ENCODE measurements at regions not wholly inside any gene's neighbourhood (a gene's known extent, or its start where the extent isn't known, plus 50 kb on each side); places are given as distances from the start of the nearest gene placed in this dataset.
"Not testable (repeated sequence)": the region's sequence is repeated elsewhere in the genome, so short reads cannot be mapped to it uniquely, and the experiment has no call there.

DNA sequence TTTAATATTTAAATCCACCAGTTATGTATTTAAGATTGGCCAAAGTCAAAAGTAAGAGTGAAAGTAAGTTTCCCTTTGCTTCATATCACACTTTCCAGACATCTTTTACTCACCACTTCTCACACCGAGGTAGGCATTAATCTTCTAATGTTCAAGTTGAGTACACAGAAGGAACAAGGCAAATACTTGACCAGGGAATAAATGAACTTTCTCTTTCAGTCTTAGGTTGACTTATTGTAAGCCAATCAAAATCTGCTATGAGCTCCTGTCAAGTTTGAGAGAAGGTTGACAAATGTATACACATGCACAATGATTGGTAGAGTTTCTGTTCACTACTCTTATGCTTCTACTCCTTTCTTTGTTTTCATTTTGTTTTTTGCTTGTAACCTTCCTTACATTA, 842.5 kb downstream of the REEP3 start:
- DNase-seq, result no peak

GRCh38 chr10:64365663-64366062, 844.5 kb downstream of the REEP3 start:
- no peak for DNase-seq

GRCh38 chr10:64368298-64368697, 847.1 kb downstream of the REEP3 start:
- DNase-seq, result no peak

DNA sequence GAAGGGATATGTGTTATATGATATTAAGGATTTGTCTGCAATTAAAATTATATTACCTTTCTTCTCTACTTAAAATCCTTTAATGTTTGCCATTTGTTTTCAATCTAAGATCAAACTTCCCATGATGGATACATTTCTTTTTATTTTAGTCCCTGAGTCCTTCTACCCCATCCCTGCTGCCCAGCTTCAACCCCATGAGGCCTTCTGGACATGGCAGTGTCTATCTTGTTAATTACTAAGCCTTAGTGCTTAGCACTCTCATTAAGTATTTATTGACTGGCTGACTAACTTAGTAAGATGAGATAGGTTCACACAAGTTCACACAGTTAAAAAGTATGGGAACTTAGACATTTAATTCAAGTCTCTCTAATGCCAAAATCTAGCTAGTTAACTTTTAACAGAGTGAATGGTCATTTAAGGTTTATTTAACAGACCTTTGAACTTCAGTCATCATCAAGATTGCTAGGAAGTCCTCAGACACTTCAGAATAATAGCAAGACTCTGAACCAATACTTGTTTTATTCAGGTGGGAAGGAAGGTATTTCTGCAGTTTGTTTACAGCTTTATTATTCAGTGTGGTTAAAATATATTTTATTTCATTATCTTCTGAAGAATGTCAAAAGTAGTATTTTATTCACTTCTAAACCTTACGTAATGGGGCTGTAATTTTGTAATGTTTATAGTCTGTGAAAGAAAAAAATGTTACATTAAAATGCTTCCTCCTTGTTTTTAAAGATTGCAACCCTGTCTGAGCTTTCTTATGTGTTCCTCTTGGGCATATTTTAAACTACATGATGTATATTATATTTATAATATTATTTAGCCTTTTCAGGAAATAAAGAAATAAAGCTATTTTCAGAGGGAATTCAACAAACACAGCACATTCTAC, 848.9 kb downstream of the REEP3 start:
- DNase-seq, result no peak

GRCh38 chr10:64374346-64374745, 853.1 kb downstream of the REEP3 start:
- DNase-seq, result no peak

DNA sequence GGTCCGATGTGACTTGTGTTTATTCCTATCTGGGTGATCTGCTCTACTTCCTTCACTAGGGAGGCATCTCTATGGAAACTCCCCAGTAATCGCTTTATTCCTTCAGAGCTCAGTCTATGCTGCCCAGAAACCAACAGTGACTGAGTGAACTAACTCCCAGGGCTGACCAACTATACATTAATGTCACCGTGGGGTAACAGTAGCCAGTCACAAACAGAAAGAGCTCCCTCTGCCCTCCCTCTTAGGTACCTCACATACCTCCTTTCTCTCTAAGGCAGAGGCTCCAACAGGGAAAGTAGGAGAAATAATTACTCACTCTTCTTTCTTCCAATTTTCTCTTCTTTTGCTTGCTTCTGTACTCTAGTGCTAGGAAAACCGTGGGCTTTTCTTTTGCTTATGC, 855.0 kb downstream of the REEP3 start:
- DNase-seq, result no peak

GRCh38 chr10:64379898-64380297, 858.7 kb downstream of the REEP3 start:
- DNase-seq, result no peak

- no peak for DNase-seq
Observed at GRCh38 chr10:64385355-64385754, 864.2 kb downstream of the REEP3 start.

DNA sequence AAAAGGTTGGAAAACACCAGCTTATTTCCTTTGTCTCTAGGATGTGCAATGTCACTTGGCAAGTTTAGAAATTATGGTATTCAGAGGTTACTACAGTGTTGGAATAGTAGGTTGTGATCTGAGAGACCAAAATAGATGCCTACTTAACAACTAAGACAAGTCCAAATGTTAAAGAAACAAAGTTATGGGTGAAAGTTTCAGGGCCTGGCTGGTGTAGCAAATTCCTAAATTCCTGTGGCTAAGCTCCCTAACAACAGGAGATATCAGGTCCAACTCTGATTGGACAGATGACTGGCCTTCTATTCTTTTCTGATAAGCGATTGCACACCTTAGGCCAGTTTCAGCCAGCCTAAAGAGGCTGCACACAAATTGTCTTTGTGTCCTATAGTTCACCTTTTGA, 873.5 kb downstream of the REEP3 start:
- DNase-seq, result no peak

DNA sequence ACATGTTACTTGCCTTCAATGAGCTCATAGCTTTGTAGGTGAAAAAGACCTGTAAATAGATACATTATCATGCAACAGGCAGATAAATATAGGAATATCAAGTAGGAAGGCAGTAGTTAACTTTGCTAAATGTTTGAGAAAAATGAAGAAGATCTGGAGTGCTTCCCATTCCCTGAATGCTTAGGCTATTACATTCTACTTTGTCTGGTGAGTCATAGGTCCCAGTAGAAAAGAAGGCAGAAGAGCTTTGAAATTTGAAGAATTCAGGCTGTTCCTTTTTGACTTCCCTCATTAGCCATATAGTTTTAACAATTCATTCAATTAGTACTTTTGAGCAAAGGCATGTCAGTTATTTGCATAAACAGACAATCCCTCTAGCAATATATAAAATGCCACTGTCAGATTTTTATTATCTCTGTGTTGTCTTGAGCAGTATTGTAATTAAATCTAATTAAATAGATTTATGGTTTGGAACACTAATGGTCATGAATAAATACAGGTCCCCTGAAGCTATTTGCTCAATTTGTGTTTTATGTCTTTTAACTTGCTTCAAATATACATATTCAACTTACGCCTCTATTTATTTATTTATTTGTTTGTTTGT, 875.0 kb downstream of the REEP3 start:
- no peak for DNase-seq

DNA sequence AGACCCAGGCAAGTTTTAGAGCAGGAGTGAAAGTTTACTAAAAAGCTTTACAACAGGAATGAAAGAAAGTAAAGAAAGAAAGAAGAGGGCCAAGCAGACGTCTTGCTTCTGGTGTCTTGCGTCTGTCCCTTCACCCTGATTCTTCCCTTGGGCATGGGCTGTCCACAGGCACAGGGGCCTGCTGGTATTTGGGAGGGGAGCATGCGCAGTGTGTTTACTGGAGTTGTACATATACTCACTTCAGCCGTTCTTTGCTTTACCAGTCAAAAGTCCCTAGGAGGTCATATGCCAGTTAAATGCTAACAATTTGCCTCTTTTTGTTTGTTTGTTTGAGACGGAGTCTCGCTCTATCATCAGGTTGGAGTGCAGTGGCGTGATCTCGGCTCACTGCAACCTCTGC, 875.9 kb downstream of the REEP3 start:
- DNase-seq, result no peak

- no peak for DNase-seq
Observed at GRCh38 chr10:64408391-64409183, 887.4 kb downstream of the REEP3 start.

DNA sequence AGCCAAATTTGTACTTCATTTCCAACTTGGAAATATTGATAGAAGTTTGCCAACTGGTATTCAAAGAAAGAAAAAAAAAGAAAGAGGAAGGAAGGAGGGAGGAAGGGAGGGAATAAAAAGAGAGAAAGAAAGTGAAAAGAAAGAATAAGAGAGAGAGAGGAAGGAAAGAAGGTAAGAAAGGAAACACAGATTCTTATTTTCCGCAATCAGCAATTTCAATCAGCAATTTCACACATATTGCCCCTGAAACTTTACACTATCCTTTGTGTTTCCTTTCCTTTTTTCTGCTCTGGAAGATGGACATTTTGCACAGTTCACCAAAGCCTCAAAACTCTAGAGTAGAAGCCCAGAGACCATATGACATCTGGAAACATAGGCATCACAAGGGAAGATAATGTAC, 888.1 kb downstream of the REEP3 start:
- no peak for DNase-seq

GRCh38 chr10:64416011-64416410, 894.8 kb downstream of the REEP3 start:
- DNase-seq, result no peak

- no peak for DNase-seq
Observed at GRCh38 chr10:64419461-64419860, 898.3 kb downstream of the REEP3 start.

GRCh38 chr10:64426745-64427144, 905.5 kb downstream of the REEP3 start:
- DNase-seq, result no peak

DNA sequence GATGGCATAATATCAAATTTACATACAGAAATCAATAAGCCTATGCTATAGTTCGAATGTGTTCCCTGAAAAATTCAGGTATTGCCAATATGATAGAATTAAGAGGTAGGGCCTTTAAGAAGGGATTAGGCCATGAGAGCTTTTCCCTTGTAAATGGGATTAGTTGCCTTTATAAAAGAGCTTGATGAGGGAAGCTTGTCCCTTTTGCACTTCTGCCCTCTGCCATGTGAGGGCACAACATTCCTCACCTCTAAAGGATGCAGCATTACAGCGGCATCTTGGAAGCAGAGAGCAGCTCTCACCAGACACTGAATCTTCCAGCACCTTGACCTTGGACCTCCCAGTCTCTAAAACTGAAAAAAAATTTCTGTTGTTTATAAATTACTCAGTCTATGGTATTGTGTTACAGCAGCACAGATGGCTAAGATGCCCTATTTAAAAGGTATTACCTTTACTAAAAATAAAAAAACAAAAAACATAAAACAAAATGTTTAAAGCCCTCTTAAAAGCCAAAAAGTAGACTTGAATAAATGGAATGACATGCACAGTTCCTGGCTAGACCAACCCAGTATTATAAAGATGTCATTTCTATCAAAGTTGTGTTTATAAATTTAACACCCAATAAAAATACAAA, 909.6 kb downstream of the REEP3 start:
- DNase-seq, result no peak

DNA sequence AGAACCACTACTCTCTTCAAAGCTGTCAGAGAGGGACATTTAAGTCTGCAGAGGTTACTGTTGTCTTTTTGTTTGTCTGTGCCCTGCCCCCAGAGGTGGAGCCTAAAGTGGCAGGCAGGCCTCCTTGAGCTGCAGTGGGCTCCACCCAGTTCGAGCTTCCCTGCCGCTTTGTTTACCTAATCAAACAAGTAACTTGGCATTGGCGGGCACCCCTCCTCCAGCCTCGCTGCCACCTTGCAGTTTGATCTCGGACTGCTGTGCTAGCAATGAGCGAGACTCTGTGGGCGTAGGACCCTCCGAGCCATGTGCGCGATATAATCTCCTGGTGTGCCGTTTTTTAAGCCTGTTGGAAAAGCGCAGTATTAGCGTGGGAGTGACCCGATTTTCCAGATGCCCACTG, 920.7 kb downstream of the REEP3 start:
- DNase-seq, result not testable (repeated sequence)

DNA sequence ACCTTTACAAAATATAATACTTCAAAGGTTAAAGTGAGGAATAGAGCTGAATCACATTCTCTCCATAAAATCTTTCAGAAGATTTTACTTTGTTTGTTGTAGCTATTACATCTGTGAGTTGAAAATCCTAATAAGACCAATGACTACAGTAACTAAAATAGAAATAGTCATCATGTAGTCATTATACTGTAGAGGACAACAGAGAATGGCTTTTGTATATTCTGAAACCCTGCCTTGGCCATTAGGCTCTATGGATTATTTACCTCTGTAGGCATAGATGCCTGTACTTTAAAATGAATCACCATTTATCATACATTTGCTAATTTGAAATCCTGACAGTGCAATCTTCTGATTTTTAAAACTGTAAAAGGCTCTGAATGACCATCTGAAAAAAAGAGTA, 923.0 kb downstream of the REEP3 start:
- DNase-seq, result no peak

DNA sequence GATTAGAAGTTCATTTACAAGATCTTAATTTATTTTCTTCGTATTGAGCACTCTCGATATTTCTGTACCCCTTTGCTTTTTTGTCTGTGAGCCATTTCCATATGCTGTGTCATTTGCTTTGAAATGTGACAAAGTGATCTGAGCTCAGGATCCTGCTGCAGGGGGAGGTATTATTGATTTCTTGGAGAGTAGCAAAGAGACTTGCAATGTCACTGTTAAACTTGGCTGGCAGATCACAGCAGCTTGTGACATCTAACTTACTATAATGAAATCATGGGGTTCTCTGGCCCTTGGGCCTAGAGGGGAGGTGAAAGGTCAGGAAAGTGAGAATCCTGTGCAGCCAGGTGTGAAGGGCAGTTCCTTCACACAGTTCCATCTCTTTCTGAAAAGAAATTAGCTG, 923.4 kb downstream of the REEP3 start:
- DNase-seq, result no peak

- DNase-seq, result no peak
Observed at GRCh38 chr10:64449603-64450002, 928.4 kb downstream of the REEP3 start.

DNA sequence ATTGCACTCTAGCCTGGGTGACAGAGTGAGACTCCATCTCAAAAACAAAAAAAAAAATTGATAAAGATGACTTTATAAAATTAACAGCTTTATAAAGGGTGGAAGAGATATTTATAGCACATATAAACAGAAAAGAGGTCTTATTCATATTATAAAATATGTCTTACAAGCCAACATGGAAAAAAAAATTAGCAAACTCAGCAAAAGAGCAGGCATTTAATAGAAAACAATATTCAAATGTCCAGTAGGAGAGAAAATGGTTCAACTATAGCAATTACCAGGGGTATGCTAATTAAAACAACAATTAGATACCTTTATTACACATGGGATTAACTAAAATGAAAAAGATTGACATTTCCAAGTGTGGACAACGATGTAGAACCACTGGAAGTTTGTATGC, 929.1 kb downstream of the REEP3 start:
- DNase-seq, result no peak

DNA sequence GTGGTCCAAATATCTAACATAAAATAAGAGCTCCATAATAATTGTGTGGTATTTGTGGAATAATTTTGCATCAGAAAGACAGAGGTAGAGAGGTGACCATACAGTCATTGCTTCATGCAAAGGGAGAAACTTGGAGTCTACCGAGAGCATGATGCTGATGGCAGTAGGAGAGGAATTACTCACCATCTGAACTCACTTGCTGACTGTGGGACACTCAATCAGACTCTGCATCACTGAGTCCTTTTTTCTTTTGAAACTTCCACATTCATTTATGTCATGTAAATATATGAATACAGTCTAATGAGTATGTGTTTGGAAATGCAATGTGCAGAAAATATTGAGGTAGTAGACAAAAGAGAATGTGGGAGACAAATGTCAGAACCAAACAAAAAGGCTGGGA, 933.8 kb downstream of the REEP3 start:
- no peak for DNase-seq
